SK-N-SH (cell line): ENCODE measurements at regions not wholly inside any gene's neighbourhood (a gene's known extent, or its start where the extent isn't known, plus 50 kb on each side); places are given as distances from the start of the nearest gene placed in this dataset.

ENCODE experiments used
- CTCF ChIA-PET: fragments of 300-600, 350-600 bp; formaldehyde crosslinking; extraction: SDS; loops from one replicate; lab custom pipeline; 2021; lab: Yijun Ruan, JAX
- POLR2A ChIA-PET: fragments of 350-600 bp; sonication (Branson Sonifier 250); formaldehyde crosslinking; extraction: SDS; loops from one replicate; lab custom pipeline; 2020; ENCODE audit warnings: antibody characterized with exemption, inconsistent platforms; lab: Yijun Ruan, JAX
- DNase-seq: peaks from one replicate; pipeline ENCODE4 v3.0.0; 2012
- H2AFZ ChIP-seq: fragments of 200-600 bp; sonication (generic); 2 replicates; pipeline ENCODE4 v1.8.1; 2016; ENCODE audit warnings: antibody characterized with exemption, mild to moderate bottlenecking, low read depth
- H3F3A ChIP-seq: fragments of 200-600 bp; sonication (generic); replicated peaks from 2 replicates; pipeline ENCODE3; 2016; ENCODE audit warnings: antibody characterized with exemption, mild to moderate bottlenecking; ENCODE audit not compliant: insufficient read depth
- H3K27ac ChIP-seq, 2 experiments: fragments of 200-500 bp in 1 of 2; fragments of 200-600 bp in 1 of 2; sonication (Bioruptor generic) in 1 of 2; sonication (generic), shearing (Covaris generic) in 1 of 2; 2 replicates each; pipeline versions ENCODE4 v1.5.1 to v1.6.1; 2014 to 2016; ENCODE audit warnings: low read depth in 2 of 2, inconsistent platforms in 1 of 2, low read length in 1 of 2, mild to moderate bottlenecking in 1 of 2, mixed read lengths in 1 of 2
- H3K27me3 ChIP-seq: fragments of 200-600 bp; sonication (generic), shearing (Covaris generic); 2 replicates; pipeline ENCODE4 v1.6.1; 2016; ENCODE audit warnings: mixed run types; ENCODE audit not compliant: insufficient read depth
- H3K36me3 ChIP-seq, 2 experiments: fragments of 200-500 bp in 1 of 2; fragments of 200-600 bp in 1 of 2; sonication (Bioruptor generic) in 1 of 2; sonication (generic) in 1 of 2; replicated peaks in 1 of 2; 2 replicates each; pipeline versions ENCODE3 to v1.5.1; 2014 to 2016; ENCODE audit warnings: low read length in 1 of 2, mild to moderate bottlenecking in 1 of 2; ENCODE audit not compliant: insufficient read depth in 2 of 2, control insufficient read depth in 1 of 2
- H3K4me1 ChIP-seq, 2 experiments: fragments of 200-500 bp in 1 of 2; fragments of 200-600 bp in 1 of 2; sonication (Bioruptor generic) in 1 of 2; sonication (generic), shearing (Covaris generic) in 1 of 2; 2 replicates each; pipeline versions ENCODE4 v1.5.1 to v1.6.1; 2014 to 2016; ENCODE audit warnings: low read depth in 1 of 2, low read length in 1 of 2, mixed run types in 1 of 2; ENCODE audit not compliant: insufficient read depth in 2 of 2, control insufficient read depth in 1 of 2
- H3K4me2 ChIP-seq: fragments of 200-600 bp; sonication (generic), shearing (Covaris generic); 2 replicates; pipeline ENCODE4 v1.6.1; 2017; ENCODE audit warnings: mixed run types
- H3K4me3 ChIP-seq, 2 experiments: fragments of 200-500 bp in 1 of 2; fragments of 200-600 bp in 1 of 2; sonication (Bioruptor generic) in 1 of 2; sonication (generic), shearing (Covaris generic) in 1 of 2; 2 replicates each; pipeline versions ENCODE4 v1.5.1 to v1.8.1; 2014 to 2016; ENCODE audit warnings: low read depth in 2 of 2, inconsistent platforms in 1 of 2, low read length in 1 of 2, mild to moderate bottlenecking in 1 of 2, mixed read lengths in 1 of 2, moderate library complexity in 1 of 2
- H3K79me2 ChIP-seq: fragments of 200-600 bp; sonication (generic); 2 replicates; pipeline ENCODE4 v1.8.1; 2017; ENCODE audit warnings: mild to moderate bottlenecking; ENCODE audit not compliant: insufficient read depth
- H3K9ac ChIP-seq: fragments of 200-600 bp; sonication (generic); 2 replicates; pipeline ENCODE4 v1.6.1; 2017; ENCODE audit warnings: mixed run types
- H3K9me2 ChIP-seq: fragments of 200-600 bp; sonication (generic); 2 replicates; pipeline ENCODE4 v1.6.1; 2017; ENCODE audit warnings: mixed run types
- H3K9me3 ChIP-seq: fragments of 200-600 bp; sonication (generic); 2 replicates; pipeline ENCODE4 v1.6.1; 2017; ENCODE audit warnings: mixed run types, mild to moderate bottlenecking, moderate library complexity
- H4K20me1 ChIP-seq: fragments of 200-600 bp; sonication (generic); 2 replicates; pipeline ENCODE4 v1.6.1; 2017; ENCODE audit warnings: mild to moderate bottlenecking, mixed run types; ENCODE audit not compliant: insufficient read depth
- EP300 ChIP-seq, 2 experiments: IDR thresholded peaks; 2 replicates each; pipeline versions ENCODE4 v1.4.0 to v1.6.1; 2012; ENCODE audit warnings: borderline replicate concordance in 1 of 2, low read depth in 1 of 2, low read length in 1 of 2
- EZH2phosphoT487 ChIP-seq: fragments of 200-600 bp; sonication (generic); IDR thresholded peaks from 2 replicates; pipeline ENCODE4 v1.6.1; 2017; ENCODE audit warnings: low read depth, mixed run types, mild to moderate bottlenecking, antibody characterized with exemption, moderate library complexity, borderline replicate concordance
- FOSL2 ChIP-seq: IDR thresholded peaks from 2 replicates; pipeline ENCODE4 v1.4.0; 2012; ENCODE audit warnings: low read depth, mild to moderate bottlenecking, moderate library complexity, borderline replicate concordance
- FOXJ3 ChIP-seq: sonication (generic); formaldehyde crosslinking; IDR thresholded peaks from 2 replicates; pipeline ENCODE4 v1.5.1; 2020; ENCODE audit warnings: mild to moderate bottlenecking, missing genetic modification reagents
- FOXM1 ChIP-seq: IDR thresholded peaks from 2 replicates; pipeline ENCODE4 v1.4.0; 2012; ENCODE audit warnings: low read depth, mild to moderate bottlenecking
- GABPA ChIP-seq: IDR thresholded peaks from 2 replicates; pipeline ENCODE4 v1.4.0; 2012; ENCODE audit warnings: low read depth, mild to moderate bottlenecking
- MEF2A ChIP-seq: IDR thresholded peaks from 2 replicates; pipeline ENCODE4 v1.4.0; 2012; ENCODE audit warnings: low read depth, borderline replicate concordance
- MXI1 ChIP-seq: IDR thresholded peaks from 2 replicates; pipeline ENCODE4 v1.6.1; 2012; ENCODE audit warnings: mild to moderate bottlenecking, low read depth, low read length, improper control_type of control experiment
- NFIC ChIP-seq: IDR thresholded peaks from 2 replicates; pipeline ENCODE4 v1.4.0; 2012; ENCODE audit warnings: borderline replicate concordance
- POLR2AphosphoS5 ChIP-seq: IDR thresholded peaks from 2 replicates; pipeline ENCODE4 v1.6.1; 2012; ENCODE audit warnings: low read depth, low read length
- RCOR1 ChIP-seq: fragments of 150-350 bp; IDR thresholded peaks from 2 replicates; pipeline ENCODE4 v1.6.1; 2017; ENCODE audit warnings: antibody characterized with exemption, low read length
- REST ChIP-seq: IDR thresholded peaks from 2 replicates; pipeline ENCODE4 v1.6.1; 2012; ENCODE audit warnings: mild to moderate bottlenecking, low read depth, low read length, moderate library complexity
- RFX5 ChIP-seq: IDR thresholded peaks from 2 replicates; pipeline ENCODE4 v1.6.1; 2012; ENCODE audit warnings: mild to moderate bottlenecking, improper control_type of control experiment, low read length
- RXRA ChIP-seq: IDR thresholded peaks from 2 replicates; pipeline ENCODE4 v1.4.0; 2012; ENCODE audit warnings: low read depth, mild to moderate bottlenecking, borderline replicate concordance
- SMC3 ChIP-seq: IDR thresholded peaks from 2 replicates; pipeline ENCODE4 v1.6.1; 2012; ENCODE audit warnings: low read depth, low read length, improper control_type of control experiment
- TAF1 ChIP-seq: IDR thresholded peaks from 2 replicates; pipeline ENCODE4 v1.6.1; 2012; ENCODE audit warnings: low read depth, mild to moderate bottlenecking, low read length, moderate library complexity, borderline replicate concordance
- ZBTB33 ChIP-seq: IDR thresholded peaks from 2 replicates; pipeline ENCODE4 v1.4.0; 2012; ENCODE audit warnings: low read depth, borderline replicate concordance
- WGBS: methylation state at CpG from one replicate; pipeline ENCODE4 v1.1.6; 2017; ENCODE audit warnings: low lambda C conversion rate; 5-methylcytosine and 5-hydroxymethylcytosine counted together

GRCh38 chrX:129000797-129001196, 522.5 kb downstream of the SMARCA1 start:
- Histone ChIP-seq H3K27me3 (no peaks in the 10 kb centered on the region), H3K36me3 (no peaks in the 10 kb centered on the region), H3K9ac (no peak overlapping the region), H2AFZ (no peak overlapping the region), H3K4me1 (no peaks in the 10 kb centered on the region), H3K9me3 (no peaks in the 10 kb centered on the region), H3K4me3 (no peak overlapping the region), H3K9me2 (no peaks in the 10 kb centered on the region), H3F3A (no peaks in the 10 kb centered on the region), H3K4me2 (no peak overlapping the region), H4K20me1 (no peaks in the 10 kb centered on the region), H3K27ac (no peak overlapping the region), H3K79me2 (no peaks in the 10 kb centered on the region)
- ChIA-PET POLR2A (no interaction called here), CTCF (no interaction called here)
- 4% methylated on average over 1 of the region's 1 CpG for WGBS
- no peak for DNase-seq
- TF ChIP-seq FOXM1 (no peak), REST (no peak), FOSL2 (no peak), FOXJ3 (CRISPR knock-in tag) (no peak), MXI1 (no peak), RFX5 (no peak), GABPA (no peak), ZBTB33 (no peak), TAF1 (no peak), RCOR1 (no peak), EP300 (IDR thresholded peaks at IDR 0.05; ENCODE audit: borderline replicate concordance in 1 of 2, low read depth in 1 of 2, low read length in 1 of 2) (no peak), NFIC (no peak), POLR2AphosphoS5 (no peak), EZH2phosphoT487 (no peak), SMC3 (no peak), RXRA (no peak), MEF2A (no peak)
